HG03520 (cell line): ENCODE measurements at regions not wholly inside any gene's neighbourhood (a gene's known extent, or its start where the extent isn't known, plus 50 kb on each side); places are given as distances from the start of the nearest gene placed in this dataset.
"Not testable (repeated sequence)": the region's sequence is repeated elsewhere in the genome, so short reads cannot be mapped to it uniquely, and the experiment has no call there.

Source experiments
- ATAC-seq: cut with Tn5 transposase; IDR thresholded peaks from one replicate; pipeline ENCODE4 v1.9.1; 2021; ENCODE audit warnings: mild to moderate bottlenecking, moderate library complexity; ENCODE audit not compliant: unreplicated experiment

DNA sequence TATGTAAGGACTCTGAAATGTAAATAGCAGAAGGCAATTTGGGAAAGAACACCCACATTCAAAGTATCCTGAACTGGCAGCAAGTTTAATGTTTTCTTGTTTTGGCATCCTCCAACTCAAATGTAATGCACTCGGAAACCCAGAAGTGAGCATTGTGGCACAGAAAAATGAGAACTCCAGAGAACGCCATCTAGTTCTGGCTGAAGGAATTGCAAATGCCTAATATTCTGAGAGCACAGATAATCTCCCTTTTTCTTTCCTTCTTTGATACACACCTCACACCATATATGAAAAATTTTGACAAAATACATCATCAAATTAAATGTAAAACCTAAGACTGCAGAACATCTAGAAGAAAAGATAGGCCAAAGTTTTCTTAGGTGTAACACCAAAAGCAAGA lies 52.1 kb downstream of the PWWP3B start:
- no peak for ATAC-seq

DNA sequence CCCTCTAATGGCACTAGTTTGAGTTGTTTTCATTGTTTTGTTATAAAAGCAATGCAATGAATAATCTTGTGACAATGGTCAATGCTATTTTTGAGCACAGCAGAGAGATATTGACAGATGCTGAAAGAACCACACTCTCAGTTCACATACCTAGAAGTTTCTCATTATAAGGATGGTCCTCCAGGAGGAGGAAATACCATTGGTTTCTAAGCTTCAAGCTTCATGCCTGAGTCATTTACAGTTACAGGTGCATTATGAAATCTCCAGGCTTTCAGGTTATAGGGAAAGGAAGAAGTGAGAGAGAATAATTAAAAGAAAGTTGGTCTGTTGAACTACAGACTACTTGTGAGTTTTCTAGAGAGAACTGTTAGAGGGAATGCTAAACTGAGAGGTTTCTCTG lies 75.3 kb downstream of the PWWP3B start:
- ATAC-seq, result no peak

DNA sequence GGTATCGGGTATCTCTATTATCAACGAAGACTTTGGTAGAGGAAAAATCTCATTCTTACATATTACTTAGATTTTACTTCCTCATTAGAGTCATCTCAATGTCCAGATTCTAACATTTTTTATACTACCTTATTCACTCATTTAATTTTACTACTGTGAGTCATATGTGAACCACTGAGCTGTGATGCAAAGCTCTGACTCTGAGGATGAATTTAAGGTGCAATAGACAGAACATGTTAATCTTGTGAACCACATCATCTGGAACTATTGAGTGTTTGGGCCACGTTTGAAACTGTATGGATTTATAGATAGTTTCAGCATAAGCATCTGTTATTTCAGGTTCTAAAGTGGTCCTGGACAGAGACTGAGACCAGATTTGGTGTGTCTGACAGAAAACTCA lies 78.4 kb downstream of the PWWP3B start:
- no peak for ATAC-seq

DNA sequence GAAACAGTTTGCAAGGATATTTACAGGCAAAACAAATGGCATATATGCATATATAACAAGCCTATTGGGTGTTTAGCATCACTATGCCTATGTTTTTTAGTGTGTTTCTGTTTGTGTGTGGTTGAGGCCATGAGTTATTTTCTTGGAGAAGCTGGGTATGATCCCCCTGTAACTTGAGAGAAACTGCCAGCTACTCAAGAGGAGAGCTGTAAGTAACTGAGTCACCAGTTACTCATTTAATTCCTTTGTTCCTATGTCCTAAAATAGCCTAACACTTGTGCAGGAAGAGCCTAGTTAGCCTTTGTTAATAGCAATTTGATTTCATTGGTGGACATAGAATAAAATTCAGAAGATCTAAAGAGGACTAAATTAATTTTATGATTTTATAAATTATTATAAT lies 79.1 kb downstream of the PWWP3B start:
- ATAC-seq, result no peak

DNA sequence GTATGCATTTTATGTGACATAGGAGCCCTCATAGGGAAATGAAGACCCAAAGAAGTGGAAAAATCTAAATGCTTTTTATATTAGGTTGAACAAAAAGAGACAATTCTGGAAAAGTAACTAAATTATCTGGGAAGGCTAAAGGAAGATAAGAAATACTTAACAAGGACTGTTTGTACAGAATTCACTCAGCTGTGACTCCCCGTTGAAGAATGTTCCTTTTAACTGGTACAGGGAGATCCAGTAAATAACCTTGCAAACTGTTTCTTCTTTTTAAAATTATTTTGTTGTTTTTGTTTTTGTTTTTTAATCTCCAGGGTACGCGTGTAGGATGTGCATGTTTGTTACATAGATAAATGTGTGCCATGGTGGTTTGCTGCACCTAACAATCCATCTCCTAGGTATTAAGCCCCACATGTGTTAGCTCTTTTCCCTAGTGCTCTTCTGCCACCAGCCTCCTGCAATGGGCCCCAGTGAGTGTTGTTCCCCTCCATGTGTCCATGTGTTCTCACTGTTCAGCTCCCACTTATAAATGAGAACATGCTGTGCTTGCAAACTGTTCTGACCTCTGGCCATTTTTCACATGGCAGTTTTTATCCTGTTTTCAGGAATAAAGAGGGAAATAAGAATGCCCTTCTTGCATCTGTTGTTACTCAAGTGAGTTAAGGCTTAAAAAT lies 81.7 kb downstream of the PWWP3B start:
- no peak for ATAC-seq

GRCh38 chrX:106263817-106264216 lies 95.7 kb downstream of the PWWP3B start:
- no peak for ATAC-seq

DNA sequence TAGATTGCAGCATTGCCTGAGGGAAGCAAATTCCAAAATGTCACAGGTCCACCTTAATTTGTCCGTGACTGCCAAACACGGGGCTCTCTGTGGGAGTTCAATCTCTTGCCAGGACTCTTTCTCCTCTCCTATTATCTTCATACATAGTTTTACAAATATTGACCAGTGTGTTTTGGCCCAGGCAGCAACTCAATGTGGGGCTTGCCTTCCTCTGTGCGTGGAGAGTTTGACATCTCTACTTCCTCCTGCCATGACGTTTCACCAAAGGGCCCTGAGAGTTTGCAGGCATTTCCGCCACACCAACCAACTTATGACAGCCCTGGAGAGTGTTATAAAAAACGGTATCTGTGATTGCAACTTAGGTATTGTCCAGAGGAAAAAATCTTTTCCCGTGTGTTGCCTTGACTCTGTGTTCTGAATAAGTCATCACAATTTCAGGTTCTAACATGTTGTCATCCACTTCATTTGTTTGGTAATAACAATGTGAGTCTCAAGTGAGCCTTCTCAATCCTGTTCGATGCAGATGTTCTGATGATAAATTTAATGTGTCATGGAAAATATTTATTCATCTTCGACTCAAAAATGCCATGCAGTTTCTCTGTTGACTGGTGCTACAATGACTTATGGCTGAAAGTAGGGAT lies 106.0 kb downstream of the PWWP3B start:
- not testable (repeated sequence) for ATAC-seq

GRCh38 chrX:106275172-106275571 lies 107.1 kb downstream of the PWWP3B start:
- not testable (repeated sequence) for ATAC-seq

- no peak for ATAC-seq
These were observed 110.8 kb downstream of the PWWP3B start for GRCh38 chrX:106278951-106279350.

GRCh38 chrX:106281383-106281782 lies 113.3 kb downstream of the PWWP3B start:
- ATAC-seq, result no peak

DNA sequence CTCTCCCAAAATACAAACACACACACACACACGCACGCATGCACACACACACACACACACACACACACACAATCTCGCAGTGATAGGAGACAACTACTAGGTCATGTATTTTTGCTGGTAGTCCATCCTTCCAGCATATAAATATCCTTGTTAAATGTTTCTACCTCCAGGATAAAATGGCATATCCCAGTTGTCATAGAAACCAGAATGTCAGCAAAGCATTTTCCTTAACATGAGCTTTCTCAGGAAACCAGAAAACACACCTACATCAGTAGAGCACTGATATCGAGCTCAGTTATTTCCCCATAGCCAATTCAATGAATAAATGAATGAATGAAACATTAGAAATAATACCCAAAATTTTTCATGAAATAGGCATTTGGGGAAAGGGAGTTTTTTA lies 115.7 kb downstream of the PWWP3B start:
- ATAC-seq, result no peak

DNA sequence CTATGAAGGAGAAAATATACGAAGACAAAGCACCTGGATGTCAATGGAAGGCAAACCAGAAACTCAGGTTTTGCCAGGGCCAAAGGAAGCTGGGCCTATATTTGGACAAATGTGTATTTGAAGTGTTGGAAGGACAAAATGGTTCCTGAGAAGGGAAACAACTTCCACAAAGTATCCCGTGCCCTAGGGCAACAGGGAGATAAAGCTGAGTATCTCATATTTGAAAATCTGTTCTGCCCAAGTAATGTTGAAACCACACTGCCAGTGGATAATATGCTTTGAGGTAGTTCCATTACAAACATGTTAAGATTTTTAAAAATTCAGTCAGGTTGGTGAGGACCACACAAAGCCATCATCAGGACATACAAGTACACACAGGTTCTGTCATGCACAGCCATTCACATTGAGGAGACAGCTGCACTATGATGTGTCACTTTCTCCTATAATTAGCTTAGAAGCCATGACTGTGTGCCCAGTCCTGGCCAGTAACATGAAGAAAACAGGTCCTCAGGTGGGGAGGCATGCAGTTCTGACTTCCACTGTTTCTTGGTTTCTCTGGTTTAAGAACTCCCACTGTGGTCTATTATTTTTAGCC lies 116.4 kb downstream of the PWWP3B start:
- no peak for ATAC-seq

GRCh38 chrX:106286053-106286650 lies 118.0 kb downstream of the PWWP3B start:
- ATAC-seq, result no peak

DNA sequence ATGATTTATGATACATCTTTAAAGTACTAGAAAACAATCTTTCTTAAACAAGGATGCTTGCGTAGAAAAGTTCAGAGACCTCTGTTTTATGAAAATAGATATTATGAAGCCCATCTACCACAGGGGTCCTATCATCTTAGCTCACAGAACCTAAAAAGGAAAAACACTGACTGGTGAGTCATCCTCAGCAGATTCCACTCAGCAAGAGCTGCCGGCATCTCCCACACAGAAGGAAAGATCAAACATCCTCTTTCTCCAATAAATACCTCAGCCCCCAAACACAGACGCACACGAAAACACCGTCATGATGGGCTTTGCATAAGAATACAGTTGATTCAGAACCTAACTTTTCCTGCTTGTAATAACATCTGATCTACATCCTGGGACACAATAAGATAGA lies 122.7 kb downstream of the PWWP3B start:
- not testable (repeated sequence) for ATAC-seq

GRCh38 chrX:106291779-106292390 lies 123.8 kb downstream of the PWWP3B start:
- ATAC-seq, result not testable (repeated sequence)

DNA sequence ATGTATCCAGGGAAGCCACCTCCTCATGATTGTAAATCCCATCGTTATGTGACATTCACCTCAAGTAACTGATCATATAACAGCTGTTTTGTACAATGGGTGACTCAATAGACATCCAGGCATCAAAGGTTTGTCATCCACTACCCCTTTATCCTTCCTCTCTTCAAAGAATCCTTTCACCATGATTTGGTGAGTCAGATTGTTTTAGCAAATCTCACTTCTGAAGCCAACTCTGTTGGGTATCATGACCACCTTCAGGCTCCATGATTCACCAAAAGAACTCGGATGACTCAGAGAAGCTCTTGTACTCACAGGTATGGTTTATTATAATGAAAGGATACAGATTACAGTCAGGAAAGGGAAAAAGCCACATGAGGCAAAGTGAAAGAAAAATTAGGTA lies 132.1 kb downstream of the PWWP3B start:
- no peak for ATAC-seq

DNA sequence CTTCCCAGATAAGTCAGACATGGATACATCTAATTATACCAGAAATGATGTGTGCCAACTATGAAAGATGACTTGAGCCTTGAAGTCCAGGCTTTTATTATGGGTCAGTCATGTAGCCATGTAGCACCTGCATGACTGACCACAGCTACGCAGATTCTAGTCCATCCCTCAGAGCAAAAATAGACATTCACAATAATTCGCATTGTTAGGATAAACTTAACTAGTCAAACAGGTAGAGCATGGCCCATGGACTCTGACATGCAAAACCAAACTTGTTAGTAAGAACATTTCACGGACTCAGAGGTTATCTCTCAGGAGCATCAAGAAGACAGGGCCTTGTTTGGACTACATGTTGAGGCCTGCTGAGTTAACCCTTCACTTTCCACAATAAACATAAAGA lies 132.6 kb downstream of the PWWP3B start:
- no peak for ATAC-seq

- no peak for ATAC-seq
These were observed 134.2 kb downstream of the PWWP3B start for GRCh38 chrX:106302304-106302703.

DNA sequence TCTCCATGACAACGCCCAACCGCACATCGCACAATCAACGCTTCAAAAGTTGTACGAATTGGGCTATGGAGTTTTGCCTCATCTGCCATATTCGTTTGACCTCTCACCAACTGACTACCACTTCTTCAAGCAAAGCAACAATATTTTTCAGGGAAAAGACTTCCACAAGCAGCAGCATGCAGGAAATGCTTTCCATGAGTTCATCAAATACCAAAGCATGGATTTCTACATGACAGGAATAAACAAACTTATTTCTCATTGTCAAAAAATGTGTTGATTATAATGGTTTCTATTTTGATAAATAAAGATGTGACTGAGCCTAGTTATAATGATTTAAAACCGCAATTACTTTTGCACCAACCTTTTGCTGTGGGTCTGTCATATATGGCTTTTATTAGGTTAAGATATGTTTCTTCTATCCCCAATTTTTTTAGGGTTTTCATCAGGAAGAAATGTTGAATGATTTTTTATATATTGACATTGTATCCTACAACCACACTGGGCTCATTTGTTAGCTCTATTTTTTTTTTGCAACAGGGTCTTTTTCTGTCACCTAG lies 138.4 kb downstream of the PWWP3B start:
- no peak for ATAC-seq

DNA sequence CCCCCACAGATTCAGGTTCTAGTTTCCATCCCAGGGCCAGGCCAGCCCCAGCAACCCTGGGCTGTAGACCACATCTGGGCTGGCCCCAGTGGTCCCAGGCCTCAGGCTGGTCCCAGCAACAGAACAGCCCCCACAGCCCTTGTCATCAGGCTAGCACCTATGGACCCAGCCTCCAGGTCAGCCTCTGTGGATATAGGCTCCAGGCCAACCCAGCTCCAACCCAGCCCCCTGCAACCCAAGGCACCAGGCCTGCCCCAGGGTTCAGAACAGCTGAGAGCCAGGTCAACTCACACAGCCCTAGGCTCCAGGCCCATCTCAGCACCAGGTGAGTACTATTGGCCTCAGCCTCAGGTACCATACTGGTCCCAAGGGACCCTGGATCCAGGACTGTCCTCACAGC lies 155.3 kb downstream of the PWWP3B start:
- no peak for ATAC-seq

DNA sequence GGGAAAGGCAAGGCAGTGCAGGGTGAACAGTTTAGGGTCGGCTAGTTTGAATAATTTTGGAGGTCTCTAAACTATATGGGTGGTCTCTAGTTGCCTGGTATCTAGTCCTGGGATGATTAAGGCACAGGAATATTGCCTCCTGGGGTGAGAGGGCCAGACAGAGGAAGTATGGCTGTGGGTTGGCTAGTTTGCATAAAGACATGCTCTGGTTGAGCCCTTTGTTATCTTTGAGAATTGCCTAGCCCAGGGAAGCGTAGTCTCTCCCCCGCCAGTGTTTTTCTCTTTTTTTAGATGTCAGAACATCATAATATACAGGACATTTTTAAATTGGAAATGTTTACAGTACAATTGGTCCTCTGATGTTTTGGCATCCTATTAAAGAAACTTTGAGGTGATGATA lies 163.5 kb downstream of the PWWP3B start:
- no peak for ATAC-seq
